KG1 (cell line): ENCODE measurements at regions not wholly inside any gene's neighbourhood (a gene's known extent, or its start where the extent isn't known, plus 50 kb on each side); places are given as distances from the start of the nearest gene placed in this dataset.

Source experiments
- DNase-seq: peaks from one replicate; lab custom pipeline; 2025; lab: John Stamatoyannopoulos, UW

DNA sequence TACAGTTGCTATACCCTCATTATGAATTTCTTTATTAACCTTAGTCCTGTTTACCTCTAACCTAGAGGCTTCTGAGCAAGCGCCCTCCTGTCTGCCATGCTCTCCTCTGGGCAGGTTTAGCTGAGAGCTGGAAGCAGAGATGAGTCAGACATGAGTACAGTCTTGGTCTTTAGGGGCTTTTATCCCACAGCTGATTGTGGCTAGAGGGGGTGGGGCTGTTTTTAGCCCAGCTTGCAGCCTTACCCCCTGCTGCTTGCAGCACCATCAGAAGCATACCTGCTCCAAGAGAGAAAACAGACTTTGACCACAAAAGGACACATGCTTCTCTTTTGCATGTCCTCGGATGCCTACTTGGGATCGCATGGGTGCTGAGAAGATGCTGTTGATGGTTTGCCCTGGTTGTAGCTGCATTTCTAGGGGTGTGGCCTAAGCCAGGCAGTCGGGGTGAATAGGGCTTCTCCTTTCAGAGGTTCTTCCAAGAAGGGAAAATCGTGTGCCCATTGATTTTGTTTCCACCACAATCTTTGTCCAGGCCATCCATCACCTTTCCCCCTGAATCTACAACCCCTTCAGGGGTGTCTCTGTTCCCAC is 115.0 kb upstream of the LGALSL start:
- no peak for DNase-seq

DNA sequence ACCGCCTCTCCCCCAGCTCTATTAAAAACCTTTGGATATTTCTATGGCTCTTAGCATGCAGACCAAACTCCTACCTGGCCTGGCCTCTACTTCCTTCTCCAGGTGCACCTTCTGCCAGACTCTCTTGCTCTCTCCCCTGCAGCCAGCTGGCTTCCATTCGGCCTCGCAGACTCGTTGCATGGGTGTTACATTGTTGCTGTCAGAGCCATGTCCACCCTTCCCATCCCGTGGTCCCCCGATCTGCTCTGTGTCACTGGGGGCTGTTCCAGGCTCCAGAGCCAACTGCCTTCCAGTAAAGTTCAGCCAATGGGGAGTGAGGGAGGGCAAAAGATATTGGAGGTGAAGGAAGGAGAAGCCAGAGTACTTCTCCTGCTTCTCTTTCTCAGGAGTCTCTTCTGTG is 112.5 kb upstream of the LGALSL start:
- DNase-seq: no peak

DNA sequence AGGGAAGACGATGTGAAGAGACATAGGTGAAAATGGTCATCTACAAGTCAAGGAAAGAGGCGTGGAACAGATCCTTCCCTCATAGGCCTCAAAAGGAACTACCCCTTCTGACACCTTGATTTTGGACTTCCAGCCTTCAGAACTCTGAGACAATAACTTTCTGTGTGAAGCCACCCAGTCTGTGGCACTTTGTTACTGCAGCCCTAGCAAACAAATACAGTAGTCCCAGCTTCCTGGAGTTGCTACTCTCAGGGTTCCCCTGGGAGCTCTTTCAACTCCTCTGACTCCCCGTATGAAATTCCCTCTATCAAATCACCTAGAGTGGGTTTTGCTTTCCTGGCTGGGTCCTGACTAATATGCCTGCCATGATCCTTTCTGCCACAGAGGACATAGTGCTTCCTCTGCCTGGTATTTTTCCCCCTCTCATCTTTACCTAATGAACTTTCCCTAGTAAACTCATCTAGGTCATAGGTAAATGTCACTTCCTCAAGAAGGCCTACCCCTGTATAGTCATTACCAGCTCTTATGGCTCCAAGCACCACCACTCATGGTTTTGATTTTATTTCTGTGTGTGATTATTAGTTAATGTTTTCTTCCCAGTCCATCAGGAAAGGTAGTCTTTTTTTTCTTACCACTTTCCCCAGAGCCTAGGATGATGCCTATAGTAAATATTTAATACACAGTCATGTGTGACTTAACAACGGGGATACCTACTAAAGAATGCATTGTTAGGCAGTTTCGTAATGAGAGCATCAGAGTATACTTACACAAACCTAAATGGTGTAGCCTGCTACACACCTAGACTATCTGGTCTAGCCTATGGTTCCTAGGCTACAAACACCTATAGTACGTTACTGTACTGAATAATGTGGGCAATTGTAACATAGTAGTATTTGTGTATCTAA is 111.5 kb upstream of the LGALSL start:
- no peak for DNase-seq

DNA sequence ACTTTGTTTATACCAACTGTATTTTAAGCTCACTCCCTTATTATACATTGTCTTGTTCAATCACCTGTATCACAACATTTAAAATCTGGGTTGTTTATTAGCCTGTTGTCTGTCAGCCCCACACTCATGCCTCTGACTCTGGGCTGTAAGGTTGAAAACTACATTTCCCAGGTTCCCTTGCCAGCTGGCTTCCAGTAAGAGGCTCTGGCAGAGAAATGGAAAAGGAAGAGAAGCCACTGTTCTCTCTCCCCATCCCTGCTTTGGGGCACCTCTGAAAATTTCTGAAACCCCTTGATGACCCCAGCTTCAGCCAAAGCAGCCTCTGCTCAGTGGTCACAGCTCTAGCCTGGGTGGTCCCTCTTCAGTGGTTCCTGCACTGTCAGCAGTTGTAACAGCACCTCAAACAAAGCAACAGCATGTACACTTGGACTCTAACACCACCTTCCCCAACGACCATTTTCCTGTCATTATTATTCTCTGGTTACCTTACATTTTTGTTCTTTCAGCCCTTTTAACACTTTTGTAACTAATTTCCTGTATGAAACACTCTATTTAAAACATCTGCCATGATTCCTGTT is 108.9 kb upstream of the LGALSL start:
- no peak for DNase-seq

DNA sequence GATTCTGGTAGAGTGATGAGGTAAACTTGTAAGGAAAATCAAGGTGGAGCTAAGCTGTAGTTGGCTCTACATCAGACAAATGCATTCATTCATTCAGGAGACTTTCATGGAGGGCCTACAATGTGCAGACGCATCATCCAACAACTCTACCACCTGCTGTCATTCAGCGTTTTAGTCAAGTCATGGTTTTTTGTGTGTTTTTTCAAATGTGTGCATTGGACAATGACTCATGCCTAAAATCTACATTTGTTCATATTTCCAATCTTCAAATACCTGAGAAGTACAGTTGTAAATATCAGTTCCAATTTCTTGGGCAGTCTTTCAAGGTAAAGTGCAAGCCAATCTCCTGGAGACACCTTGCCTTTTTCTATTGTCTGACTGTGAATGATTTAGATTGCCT is 108.0 kb upstream of the LGALSL start:
- DNase-seq: no peak

DNA sequence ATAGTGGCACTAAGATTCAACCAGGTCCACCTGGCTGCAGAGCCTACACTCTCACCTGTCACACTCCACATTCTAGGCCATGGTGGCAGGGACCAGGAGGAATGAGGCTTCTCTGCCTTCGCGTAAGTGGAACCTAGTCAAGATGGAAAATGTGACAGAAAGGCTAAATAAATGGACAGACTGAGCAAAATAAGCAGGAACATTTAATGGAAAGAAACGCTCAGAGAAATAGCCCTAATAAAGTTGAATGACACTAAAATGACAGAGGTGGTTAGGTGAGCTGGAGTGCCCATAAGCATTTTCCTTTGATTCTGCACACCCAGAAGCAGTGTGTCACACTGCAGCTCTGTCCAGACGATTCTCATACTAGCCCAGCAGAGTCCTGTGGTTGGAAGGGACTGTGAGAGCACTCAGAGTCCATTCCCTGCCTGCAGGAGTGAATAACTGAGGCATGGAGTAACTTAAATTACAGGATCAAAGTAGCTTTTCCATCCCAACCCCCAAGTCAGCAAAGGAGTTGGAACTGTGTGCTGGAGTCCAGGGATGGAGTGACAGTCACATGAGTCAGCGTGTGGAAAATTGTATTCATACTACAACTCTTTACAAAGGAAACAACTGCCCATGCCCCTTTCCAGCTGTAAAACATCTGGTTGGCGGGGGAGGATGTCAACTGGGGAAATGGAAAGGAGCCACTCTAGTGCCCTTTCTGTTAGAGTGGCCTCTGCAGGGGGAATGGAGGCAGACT is 105.4 kb upstream of the LGALSL start:
- DNase-seq: no peak

DNA sequence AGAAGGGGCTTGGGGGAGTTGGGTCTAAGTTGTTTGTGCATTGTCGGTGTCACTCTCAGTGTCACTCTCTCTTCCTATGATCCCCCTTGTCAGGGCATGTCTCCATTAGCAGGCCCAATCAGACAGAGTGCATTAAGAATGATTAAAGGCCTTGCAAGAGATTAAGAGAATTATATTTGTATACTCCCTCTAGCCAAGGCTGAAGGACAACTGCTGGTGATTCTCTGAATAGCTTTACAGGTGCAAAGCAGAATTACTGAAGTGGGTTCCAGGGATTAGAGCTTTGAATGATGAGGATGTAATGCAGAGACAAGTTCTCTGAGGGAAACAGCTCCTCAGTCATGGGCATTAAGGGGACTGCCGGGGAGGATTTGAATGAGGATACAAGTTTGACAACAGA is 104.8 kb upstream of the LGALSL start:
- DNase-seq: no peak

DNA sequence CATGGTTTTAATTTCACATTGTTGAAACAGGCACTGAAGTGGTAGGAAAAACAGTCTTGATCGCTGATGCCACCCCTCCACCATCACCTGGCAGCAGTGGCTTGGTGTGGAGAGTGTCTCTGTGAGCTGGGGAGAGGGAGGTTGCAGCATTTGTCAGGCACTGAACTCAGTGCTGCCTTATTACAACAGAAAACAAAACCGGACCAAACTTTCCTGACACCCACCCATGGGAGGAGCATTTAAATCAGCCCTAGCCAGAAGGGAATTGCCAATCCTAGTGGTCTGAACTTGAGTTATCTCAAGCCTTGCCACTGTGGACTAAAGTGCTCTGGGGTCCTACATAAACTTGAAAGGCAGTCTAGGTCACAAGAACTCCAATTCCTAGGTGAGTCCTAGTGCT is 103.0 kb upstream of the LGALSL start:
- DNase-seq: no peak

DNA sequence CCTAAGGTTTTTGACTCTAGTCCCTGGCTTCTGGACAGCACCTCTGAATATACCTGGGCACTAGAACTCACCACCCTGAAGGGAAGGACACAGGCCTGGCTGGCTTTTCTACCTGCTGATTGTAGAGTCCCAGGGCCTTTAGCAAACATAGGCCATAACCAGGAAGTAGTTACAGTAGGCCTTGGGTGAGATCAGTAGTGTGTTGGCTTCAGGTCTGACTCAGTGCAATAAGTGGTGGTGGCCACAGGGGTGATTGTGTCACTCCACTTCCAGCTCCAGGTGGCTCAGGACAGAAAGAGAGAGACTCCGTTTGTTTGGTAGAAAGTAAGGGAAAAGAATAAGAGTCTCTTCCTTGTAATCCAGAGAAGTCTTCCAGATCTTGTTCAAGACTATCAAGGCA is 101.7 kb upstream of the LGALSL start:
- DNase-seq: no peak

DNA sequence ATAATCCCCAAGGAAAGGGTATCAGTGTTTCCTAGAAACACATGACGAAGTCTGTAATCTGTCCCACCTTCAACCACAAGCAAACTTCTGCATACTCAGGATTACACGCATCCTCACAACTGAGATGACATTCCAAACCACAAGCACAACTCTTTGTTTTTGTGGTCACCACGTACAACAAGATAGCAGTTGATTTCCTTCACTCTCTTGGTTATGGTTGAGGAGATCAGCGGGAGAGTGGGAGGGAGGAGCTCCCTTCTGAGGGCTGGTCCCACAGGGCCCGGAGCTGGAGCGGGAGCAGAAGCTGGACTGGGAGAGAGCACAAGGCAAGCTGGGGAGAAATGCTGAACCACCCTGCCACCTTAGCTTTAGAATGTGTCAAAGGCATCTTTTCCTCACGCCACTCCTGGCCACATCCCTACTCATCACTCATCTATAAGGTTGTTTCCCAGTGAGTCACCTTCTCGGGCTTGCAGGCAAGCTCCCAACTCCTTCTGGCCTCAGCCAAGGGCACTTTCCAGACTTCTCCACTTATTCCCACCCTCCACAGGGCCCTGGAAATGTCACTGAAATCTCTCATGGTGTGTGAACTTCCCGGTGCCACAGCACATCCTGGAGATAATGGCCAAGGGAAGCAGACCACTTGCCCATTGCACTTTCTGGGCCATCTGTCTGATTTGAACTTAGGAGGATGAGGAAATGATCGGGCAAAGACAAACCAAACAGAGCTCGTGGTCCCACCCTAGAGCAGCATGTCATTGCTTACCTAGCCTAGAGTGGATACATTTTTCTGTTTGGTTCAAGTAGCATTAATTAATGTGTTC is 98.9 kb upstream of the LGALSL start:
- DNase-seq: no peak

DNA sequence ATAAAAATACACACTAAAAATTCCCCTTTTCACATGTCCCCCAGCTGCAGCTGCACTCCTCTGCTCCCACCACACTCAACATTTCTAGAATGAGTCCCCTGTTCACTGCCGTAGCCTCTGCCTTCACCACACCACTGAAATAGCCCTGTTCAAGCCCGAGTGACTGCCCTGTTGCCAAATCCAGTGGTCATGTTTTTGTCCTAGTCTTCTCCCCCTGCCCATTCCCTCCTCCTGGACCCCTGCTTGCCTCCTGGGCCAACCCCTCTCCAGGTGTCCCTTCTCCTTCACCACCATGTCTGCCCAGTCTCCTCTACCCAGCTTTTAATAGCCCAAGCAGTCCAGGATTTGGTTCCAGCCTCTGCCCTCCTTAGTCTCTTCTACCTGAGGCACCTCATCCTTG is 97.1 kb upstream of the LGALSL start:
- no peak for DNase-seq

DNA sequence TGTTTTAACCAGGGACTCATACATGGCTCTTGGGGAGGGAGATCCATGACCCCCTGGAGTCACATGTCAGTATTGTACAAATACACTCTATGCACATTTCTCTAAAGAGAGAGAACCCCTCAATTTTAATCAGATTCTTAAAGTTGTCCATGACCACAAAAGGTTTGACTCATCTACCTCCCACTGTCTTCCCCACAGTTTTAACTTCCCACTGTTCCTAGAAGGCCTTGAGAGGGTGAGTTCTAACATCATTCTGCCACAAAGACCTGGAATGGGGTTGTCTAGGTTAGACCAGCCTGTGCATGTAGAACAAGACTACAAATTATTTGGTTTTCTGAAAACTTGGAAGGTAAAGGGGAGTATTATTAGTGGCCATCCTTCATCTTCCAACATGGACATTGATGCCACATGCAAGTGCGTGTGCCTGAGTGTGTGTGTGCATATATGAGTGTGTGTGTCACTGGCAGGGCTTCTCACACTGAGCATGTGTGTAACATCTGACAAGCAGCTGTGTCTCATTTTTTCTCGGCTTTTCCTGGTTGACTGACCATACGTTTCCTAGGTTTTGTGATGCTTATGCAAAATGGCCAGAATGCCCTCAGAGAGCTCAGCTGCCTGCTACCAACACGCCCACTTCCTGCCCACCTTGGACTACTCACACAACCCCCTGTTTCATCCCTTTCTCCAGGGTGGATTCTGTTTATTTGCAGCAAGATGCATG is 94.6 kb upstream of the LGALSL start:
- DNase-seq: no peak

DNA sequence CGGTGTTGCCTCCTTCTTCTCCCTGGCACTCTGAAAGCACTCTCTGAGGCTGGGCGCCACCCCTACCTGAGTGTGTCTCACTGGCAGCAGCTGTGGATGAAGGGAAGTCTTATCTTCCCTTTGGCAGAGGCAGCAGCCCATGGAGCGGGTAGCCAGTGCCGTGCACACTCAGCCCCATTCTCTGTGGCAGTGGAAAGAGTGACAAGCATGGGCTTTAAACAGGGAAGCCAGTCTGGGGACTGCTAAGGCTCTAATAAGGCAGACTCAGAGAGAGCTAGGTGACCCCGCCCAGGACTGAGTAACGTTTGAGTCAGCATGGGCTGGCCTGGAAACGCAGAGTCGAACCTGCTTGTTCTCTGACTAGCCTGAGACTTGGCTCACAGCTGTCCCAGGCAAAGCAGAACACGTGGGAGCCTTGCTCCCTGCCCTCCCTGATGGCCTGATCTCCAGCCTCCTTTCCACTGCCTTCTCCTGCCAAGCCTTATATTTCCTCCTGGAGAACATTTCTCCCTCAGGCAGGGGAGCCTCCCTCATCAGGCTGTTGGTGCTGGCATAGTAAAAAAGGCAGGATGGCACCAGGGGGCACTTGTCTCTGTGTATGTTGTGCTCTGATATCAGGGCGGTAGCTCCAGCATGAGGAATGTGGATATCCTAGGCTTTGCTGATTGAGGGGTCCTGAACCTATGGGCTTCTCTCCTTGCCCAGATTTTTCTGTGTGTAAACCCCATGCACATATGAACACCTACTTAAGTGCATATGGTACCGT is 93.9 kb upstream of the LGALSL start:
- DNase-seq: no peak

DNA sequence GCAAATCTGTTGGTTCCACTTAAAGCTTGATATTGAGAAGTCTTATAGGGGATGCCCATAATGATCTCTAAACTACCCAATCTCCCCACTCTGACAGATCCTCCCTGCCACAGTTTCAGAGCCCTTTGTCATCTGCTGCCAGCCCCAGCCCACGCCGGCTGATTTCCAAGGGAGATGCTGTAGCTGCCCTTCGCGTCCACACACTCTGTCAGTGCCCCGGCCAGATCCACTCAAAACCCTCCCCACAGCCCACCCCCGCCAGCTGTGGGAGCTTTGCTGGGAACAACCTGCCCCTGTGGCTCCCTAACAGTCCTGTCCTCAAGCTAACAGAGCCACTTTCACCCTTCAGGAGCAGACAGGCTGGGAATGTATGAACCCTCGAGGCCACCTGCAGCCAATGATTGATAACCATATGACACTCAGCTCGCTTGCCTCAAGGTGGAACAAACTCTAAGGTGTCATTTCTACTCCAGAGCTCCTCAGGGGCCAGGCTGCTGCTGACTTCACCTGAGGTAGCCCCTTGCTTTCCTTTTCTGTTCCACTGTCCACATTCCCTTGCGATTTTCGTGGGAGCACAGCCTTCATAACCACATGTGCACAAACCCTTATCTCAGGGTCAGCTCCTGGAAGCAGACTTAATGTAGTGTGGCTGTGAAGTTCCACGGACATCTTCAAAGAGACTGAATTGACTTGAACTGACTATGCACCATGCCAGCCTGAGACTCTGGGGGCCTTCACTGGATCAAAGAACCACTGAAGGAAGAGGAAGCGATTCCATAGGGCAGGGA is 92.6 kb upstream of the LGALSL start:
- DNase-seq: no peak

DNA sequence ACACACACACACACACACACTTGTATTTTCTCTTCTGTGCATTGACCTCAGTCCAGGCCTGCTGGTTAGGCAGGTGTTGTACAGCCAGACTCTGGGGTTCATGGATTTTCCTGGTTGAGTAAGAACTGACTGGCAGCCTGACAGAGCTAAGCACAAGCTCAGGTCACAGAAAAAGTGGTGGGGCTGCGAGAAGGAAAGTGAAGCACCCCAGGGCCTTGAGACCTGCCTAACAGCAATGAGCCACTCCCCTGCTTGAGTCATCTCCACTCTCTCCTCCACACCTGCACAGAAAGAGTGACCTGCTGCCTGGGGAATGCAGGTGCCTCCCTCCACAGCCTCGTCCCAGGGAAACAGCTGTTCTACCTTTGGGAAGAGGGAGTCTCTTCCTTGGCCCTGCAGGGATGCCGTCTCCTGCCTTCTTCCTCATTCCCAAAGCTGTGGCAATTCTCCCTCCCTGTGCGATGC is 91.4 kb upstream of the LGALSL start:
- DNase-seq: no peak

DNA sequence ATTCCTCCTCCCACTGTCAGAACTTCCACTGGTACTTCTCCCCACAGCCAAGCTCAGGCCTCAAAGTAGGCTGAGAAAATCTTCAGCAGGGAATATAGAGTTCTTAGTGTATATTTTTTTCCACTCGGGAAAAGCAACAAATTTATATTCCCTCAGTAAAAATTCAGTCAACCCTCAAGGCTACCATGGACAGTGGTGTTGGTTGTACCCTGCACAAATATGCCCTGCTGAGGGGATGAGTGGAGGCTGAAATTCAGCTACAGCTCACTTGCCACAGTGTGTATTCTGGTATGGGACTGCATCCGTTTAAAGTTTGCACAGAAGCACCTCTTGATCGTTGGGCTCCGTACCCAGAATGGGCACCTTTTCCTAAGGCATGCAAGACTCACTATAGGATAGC is 90.8 kb upstream of the LGALSL start:
- DNase-seq: no peak

DNA sequence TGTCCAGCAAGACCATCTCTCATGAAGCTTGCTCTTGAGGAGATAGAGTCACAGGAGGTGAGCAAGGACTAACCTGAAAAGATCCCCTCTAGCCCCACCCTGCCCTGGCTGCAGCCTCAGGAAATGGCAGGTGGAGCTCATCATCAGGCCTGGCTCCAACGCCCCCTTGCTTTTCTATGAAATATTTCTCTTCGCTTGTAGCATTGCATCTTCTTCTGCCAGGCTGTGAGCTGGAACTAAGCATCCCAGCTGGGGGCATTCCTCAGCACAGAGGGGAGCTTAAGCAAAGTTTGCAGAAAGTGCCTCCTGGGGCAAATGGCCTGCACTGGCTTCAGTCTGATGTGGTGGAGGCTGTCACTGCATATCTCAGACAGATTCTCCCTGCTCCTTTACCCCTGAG is 90.1 kb upstream of the LGALSL start:
- no peak for DNase-seq

DNA sequence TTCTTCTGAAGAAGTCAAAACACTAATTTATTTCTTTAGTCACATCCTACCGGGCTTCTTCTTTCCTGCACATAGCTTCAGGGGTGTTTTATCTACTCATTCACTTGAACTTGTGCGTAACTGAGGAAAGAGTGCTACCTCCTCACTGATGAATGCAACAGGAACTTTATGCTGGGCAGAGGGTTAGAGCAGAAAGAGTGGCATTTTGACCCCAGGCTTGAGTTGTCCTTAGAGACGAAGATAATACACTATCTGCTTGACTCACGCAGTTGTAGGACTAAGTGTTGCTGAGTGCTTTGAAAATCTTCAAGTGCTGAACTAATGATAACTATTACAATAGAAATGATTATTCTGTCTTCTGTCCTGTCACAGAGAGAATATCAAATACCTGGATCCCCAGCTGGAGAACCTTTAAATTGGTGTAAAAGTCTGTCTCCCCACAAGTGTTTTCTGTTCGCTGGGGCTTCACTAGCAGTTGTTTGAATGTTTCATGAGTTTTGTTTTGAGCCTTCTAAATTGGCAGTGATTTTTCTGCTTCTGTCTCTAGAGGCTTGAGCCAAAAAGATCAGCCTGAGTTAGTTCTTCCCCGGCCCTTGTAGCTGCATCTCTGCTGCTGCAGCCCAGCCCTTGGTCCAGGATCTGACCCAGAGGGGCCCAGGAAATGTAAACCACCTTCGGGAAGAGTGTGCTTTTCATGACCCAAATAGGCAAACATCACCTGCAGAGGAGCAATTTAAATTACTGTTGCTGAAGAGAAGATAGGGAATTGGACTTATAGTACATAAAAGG is 86.3 kb upstream of the LGALSL start:
- no peak for DNase-seq

DNA sequence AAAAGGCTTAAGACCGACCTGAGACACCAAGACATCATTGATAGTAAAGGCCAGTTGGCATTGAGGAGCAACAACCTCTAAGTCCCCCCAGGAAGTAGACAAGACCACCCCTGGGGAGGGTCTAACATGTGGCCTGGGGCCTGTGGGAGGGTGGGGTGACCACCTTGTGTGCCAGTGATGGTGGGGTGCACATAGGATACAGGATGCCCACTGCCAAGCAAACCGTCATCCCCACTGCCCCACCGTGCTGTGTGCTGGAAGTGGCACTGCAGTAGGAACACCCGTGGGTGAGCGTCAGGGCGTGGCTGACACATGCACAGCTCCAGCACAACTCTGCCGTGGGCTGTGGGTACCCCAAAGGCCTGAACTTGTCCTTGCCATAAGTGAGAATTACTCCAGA is 84.3 kb upstream of the LGALSL start:
- no peak for DNase-seq
